K562 (cell line): ENCODE measurements at regions not wholly inside any gene's neighbourhood (a gene's known extent, or its start where the extent isn't known, plus 50 kb on each side); places are given as distances from the start of the nearest gene placed in this dataset.

Experiments used
- ATAC-seq: fragments of 200-7000 bp; cut with Tn5 transposase; 3 replicates; pipeline ENCODE4 v1.9.1; 2020; ENCODE audit warnings: moderate library complexity
- BruUV-seq: library from RNA; stranded (reverse); fragments of 400-500 nt; replicated peaks from 2 replicates; lab custom pipeline; 2021; lab: Mats Ljungman, UMichigan
- CTCF ChIA-PET: fragments of 300-600 bp; formaldehyde crosslinking; extraction: SDS; loops from one replicate; lab custom pipeline; 2021; ENCODE audit warnings: low intra/inter-chr PET ratio; lab: Yijun Ruan, JAX
- POLR2A ChIA-PET: fragments of 300-600, 350-650 bp; sonication (Branson Sonifier 250); formaldehyde crosslinking; extraction: SDS; loops from one replicate; lab custom pipeline; 2021; ENCODE audit warnings: antibody characterized with exemption, inconsistent platforms; lab: Yijun Ruan, JAX
- DNase-seq, 4 experiments: peaks; one replicate each; pipeline versions ENCODE4 v3.0.0 to v3.0.0-alpha.2; 2011 to 2018; ENCODE audit warnings: low spot score in 3 of 4, mixed read lengths in 3 of 4; ENCODE audit errors: extremely low read depth in 1 of 4
- FAIRE-seq: peaks from 2 replicates; lab custom pipeline; 2011; peaks lifted over from hg19 to GRCh38; lab: Jason Lieb, UNC
- H2AFZ ChIP-seq: 2 replicates; pipeline ENCODE4 v1.6.0; 2011; ENCODE audit warnings: low read depth, low read length, control low read depth, inconsistent platforms
- H3K27ac ChIP-seq: fragments of 200-600 bp; 3 replicates; pipeline ENCODE4 v1.8.0; 2011; ENCODE audit warnings: low read depth, mild to moderate bottlenecking, control low read depth, inconsistent platforms, low read length, moderate library complexity, mixed read lengths; ENCODE audit errors: extremely low read depth
- H3K27me3 ChIP-seq, 2 experiments: fragments of 300-600 bp in 1 of 2; 2 replicates in 1 of 2; 3 replicates in 1 of 2; pipeline versions ENCODE4 v1.6.0 to v1.8.0; 2011; ENCODE audit warnings: inconsistent platforms in 2 of 2, low read length in 2 of 2, mild to moderate bottlenecking in 1 of 2, mixed read lengths in 1 of 2, moderate library complexity in 1 of 2; ENCODE audit not compliant: control insufficient read depth in 2 of 2, insufficient read depth in 2 of 2
- H3K36me3 ChIP-seq: fragments of 300-600 bp; 3 replicates; pipeline ENCODE4 v1.8.0; 2011; ENCODE audit warnings: mild to moderate bottlenecking, low read length, inconsistent platforms; ENCODE audit not compliant: control insufficient read depth, insufficient read depth
- H3K4me1 ChIP-seq, 2 experiments: fragments of 200-600 bp in 1 of 2; replicated peaks in 1 of 2; 2 replicates in 1 of 2; 3 replicates in 1 of 2; pipeline versions ENCODE4 v1.5.1 to v1.8.0; 2011; ENCODE audit warnings: inconsistent platforms in 2 of 2, low read length in 2 of 2, mild to moderate bottlenecking in 1 of 2, mixed read lengths in 1 of 2, moderate library complexity in 1 of 2; ENCODE audit not compliant: control insufficient read depth in 2 of 2, insufficient read depth in 2 of 2
- H3K4me2 ChIP-seq: 2 replicates; pipeline ENCODE4 v1.6.1; 2011; ENCODE audit warnings: low read length, control low read depth, inconsistent platforms, mixed read lengths; ENCODE audit not compliant: insufficient read depth
- H3K4me3 ChIP-seq: fragments of 200-600 bp; sonication (generic), shearing (Covaris generic); 2 replicates; pipeline ENCODE4 v1.5.1; 2016; ENCODE audit warnings: control low read depth, inconsistent platforms
- H3K79me2 ChIP-seq: fragments of 200-600 bp; 3 replicates; pipeline ENCODE4 v1.8.0; 2011; ENCODE audit warnings: low read length, inconsistent platforms; ENCODE audit not compliant: control insufficient read depth, insufficient read depth
- H3K9ac ChIP-seq, 2 experiments: 2 replicates each; pipeline versions ENCODE4 v1.6.0 to v1.6.1; 2011; ENCODE audit warnings: low read depth in 2 of 2, low read length in 2 of 2, control low read depth in 1 of 2, inconsistent platforms in 1 of 2, mild to moderate bottlenecking in 1 of 2, mixed read lengths in 1 of 2; ENCODE audit not compliant: insufficient read depth in 1 of 2
- H3K9me1 ChIP-seq: one replicate; pipeline ENCODE4 v1.6.0; 2011; ENCODE audit warnings: inconsistent platforms, mild to moderate bottlenecking, low read length, moderate library complexity; ENCODE audit not compliant: control insufficient read depth, insufficient read depth
- H3K9me3 ChIP-seq: replicated peaks from 2 replicates; pipeline ENCODE4 v1.5.1; 2011; ENCODE audit warnings: low read depth, low read length, inconsistent platforms; ENCODE audit not compliant: control insufficient read depth, insufficient read depth
- H4K20me1 ChIP-seq: replicated peaks from 2 replicates; pipeline ENCODE4 v1.6.1; 2011; ENCODE audit warnings: low read length, inconsistent platforms, mixed read lengths; ENCODE audit not compliant: control insufficient read depth, insufficient read depth
- AFF4 ChIP-seq: sonication (generic); formaldehyde crosslinking; IDR thresholded peaks from 2 replicates; pipeline ENCODE4 v1.8.0; 2023; ENCODE audit warnings: mild to moderate bottlenecking, missing genetic modification reagents
- HDAC3 ChIP-seq: fragments of 450-650 bp; IDR thresholded peaks from 2 replicates; pipeline ENCODE4 v1.6.1; 2018; ENCODE audit warnings: borderline replicate concordance, mild to moderate bottlenecking, moderate library complexity; ENCODE audit not compliant: partially characterized antibody
- MAZ ChIP-seq, 2 experiments: fragments of 450-650 bp in 1 of 2; sonication (generic) in 1 of 2; formaldehyde crosslinking; IDR thresholded peaks in 1 of 2; conservative IDR thresholded peaks in 1 of 2; 2 replicates each; pipeline versions ENCODE4 v1.4.0 to v1.5.0; 2020; ENCODE audit warnings: mild to moderate bottlenecking in 1 of 2, missing genetic modification reagents in 1 of 2
- OTX1 ChIP-seq: fragments of 450-650 bp; formaldehyde crosslinking; IDR thresholded peaks from 2 replicates; pipeline ENCODE4 v1.4.0; 2022; ENCODE audit warnings: mild to moderate bottlenecking
- ZC3H4 ChIP-seq: sonication (generic); formaldehyde crosslinking; IDR thresholded peaks from 2 replicates; pipeline ENCODE4 v1.9.0; 2021; ENCODE audit warnings: missing genetic modification reagents, borderline replicate concordance
- ZKSCAN1 ChIP-seq: fragments of 150-350 bp; IDR thresholded peaks from 2 replicates; pipeline ENCODE4 v1.6.1; 2016; ENCODE audit warnings: low read depth, low read length
- ZNF695 ChIP-seq: fragments of 450-650 bp; formaldehyde crosslinking; IDR thresholded peaks from 2 replicates; pipeline ENCODE4 v1.4.0; 2020; ENCODE audit warnings: mild to moderate bottlenecking, moderate library complexity
- ZNF830 ChIP-seq: fragments of 250-450 bp; sonication (Bioruptor Pico); IDR thresholded peaks from 2 replicates; pipeline ENCODE4 v1.5.0; 2021; ENCODE audit warnings: mild to moderate bottlenecking
- WGBS: fragments of 100-300 bp; shearing (Covaris generic); methylation state at CpG from one replicate; pipeline ENCODE4 v1.1.6; 2016; ENCODE audit warnings: low coverage, mixed read lengths; ENCODE audit not compliant: insufficient coverage; ENCODE audit errors: missing lambda C conversion rate; 5-methylcytosine and 5-hydroxymethylcytosine counted together
- in situ Hi-C: fragments of 300-500 bp; cut with MboI; formaldehyde crosslinking; loops from 4 replicates; pipeline ENCODE4 v1.15.0; 2018; ENCODE audit warnings: inconsistent platforms, mixed read lengths
- intact Hi-C: fragments of 100-400 bp; cut with micrococcal nuclease; formaldehyde crosslinking; loops from 2 replicates; pipeline ENCODE4 v1.14.2; 2022
- TF ChIP-seq, protein P1 (sequence below): sonication (generic); formaldehyde crosslinking; IDR thresholded peaks from 2 replicates; pipeline ENCODE4 v1.8.0; 2022; ENCODE audit warnings: mild to moderate bottlenecking, low read depth, missing genetic modification reagents

DNA sequence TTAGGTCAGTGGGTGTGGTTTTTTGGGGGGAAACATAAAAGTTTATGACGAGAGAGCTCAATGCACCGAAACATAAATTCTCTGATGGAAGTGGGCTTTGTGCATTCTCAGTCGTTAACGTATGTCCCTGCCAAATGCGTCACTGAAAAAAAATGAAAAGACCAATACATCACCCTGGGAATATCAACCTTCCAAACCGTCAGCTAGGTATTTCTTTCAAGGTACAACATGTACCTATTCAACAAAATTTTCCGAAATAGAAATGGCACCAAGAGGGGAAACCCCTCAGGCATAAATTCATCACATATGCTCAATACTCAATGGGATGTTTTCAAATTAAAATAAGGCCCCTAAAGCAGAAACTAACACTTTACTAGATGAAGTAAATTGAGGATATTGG is 266.6 kb upstream of the SUCLG2 start:
- no peaks in the 10 kb centered on the region for H3K27me3 ChIP-seq
- no peak overlapping the region for H3K4me2 ChIP-seq
- H3K9me1 ChIP-seq = no peaks in the 10 kb centered on the region
- H3K9me3 ChIP-seq = no peaks in the 10 kb centered on the region
- H3K27ac ChIP-seq = no peak overlapping the region
- TF ChIP-seq MAZ (CRISPR knock-in tag; conservative IDR thresholded peaks at IDR 0.05 in 1 of 2, IDR thresholded peaks at IDR 0.05 in 1 of 2) = no peak
- TF ChIP-seq ZC3H4 (CRISPR knock-in tag) = no peak
- no peak for TF ChIP-seq OTX1 (CRISPR knock-in tag)
- TF ChIP-seq ZKSCAN1 = no peak
- no peak for TF ChIP-seq AFF4 (CRISPR knock-in tag)
- TF ChIP-seq ZNF695 = no peak
- TF ChIP-seq, protein P1, sequence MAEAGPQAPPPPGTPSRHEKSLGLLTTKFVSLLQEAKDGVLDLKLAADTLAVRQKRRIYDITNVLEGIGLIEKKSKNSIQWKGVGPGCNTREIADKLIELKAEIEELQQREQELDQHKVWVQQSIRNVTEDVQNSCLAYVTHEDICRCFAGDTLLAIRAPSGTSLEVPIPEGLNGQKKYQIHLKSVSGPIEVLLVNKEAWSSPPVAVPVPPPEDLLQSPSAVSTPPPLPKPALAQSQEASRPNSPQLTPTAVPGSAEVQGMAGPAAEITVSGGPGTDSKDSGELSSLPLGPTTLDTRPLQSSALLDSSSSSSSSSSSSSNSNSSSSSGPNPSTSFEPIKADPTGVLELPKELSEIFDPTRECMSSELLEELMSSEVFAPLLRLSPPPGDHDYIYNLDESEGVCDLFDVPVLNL (CRISPR knock-in tag) = no peak
- no peak for TF ChIP-seq ZNF830 (CRISPR knock-in tag)
- no peak for TF ChIP-seq HDAC3
- no peaks in the 10 kb centered on the region for H4K20me1 ChIP-seq
- H2AFZ ChIP-seq = no peak overlapping the region
- CTCF ChIA-PET = no interaction called here
- ATAC-seq = no peak
- no peak for DNase-seq
- H3K36me3 ChIP-seq = no peaks in the 10 kb centered on the region
- in situ Hi-C loops = no loop called here
- WGBS = 0% methylated on average over 7 of the region's 7 CpGs
- H3K9ac ChIP-seq = no peak overlapping the region
- intact Hi-C loops = no loop called here
- H3K79me2 ChIP-seq = no peaks in the 10 kb centered on the region
- no peaks in the 10 kb centered on the region for H3K4me1 ChIP-seq
- POLR2A ChIA-PET = no interaction called here
- BruUV-seq = no TSS peak
- FAIRE-seq = no peak
- H3K4me3 ChIP-seq = no peak overlapping the region
